H9 (cell line): ENCODE measurements at regions not wholly inside any gene's neighbourhood (a gene's known extent, or its start where the extent isn't known, plus 50 kb on each side); places are given as distances from the start of the nearest gene placed in this dataset.

Experiments
- DNase-seq: peaks from one replicate; pipeline ENCODE4 v3.0.0-alpha.2; 2017
- H2AFZ ChIP-seq: one replicate; pipeline ENCODE4 v1.6.1; 2013; ENCODE audit warnings: mild to moderate bottlenecking, low read length, control low read depth, moderate library complexity
- H2AK5ac ChIP-seq: 2 replicates; pipeline ENCODE4 v1.6.1; 2013; ENCODE audit warnings: low read length, control low read depth, mixed read lengths; ENCODE audit not compliant: insufficient read length
- H2BK120ac ChIP-seq: one replicate; pipeline ENCODE4 v1.6.1; 2013; ENCODE audit warnings: low read depth, mild to moderate bottlenecking, low read length, control low read depth, inconsistent platforms; ENCODE audit not compliant: poor library complexity, severe bottlenecking
- H2BK12ac ChIP-seq: 2 replicates; pipeline ENCODE4 v1.6.1; 2013; ENCODE audit warnings: low read length, control low read depth, mixed read lengths, low read depth; ENCODE audit not compliant: insufficient read length
- H2BK15ac ChIP-seq: 2 replicates; pipeline ENCODE4 v1.6.1; 2013; ENCODE audit warnings: low read depth, low read length, control low read depth
- H2BK20ac ChIP-seq: one replicate; pipeline ENCODE4 v1.6.1; 2013; ENCODE audit warnings: low read depth, mild to moderate bottlenecking, low read length, control low read depth, inconsistent platforms; ENCODE audit not compliant: poor library complexity, severe bottlenecking
- H2BK5ac ChIP-seq: 2 replicates; pipeline ENCODE4 v1.6.1; 2013; ENCODE audit warnings: low read length, control low read depth, mixed read lengths; ENCODE audit not compliant: insufficient read length
- H3K14ac ChIP-seq: 2 replicates; pipeline ENCODE4 v1.6.1; 2013; ENCODE audit warnings: low read length, control low read depth; ENCODE audit not compliant: insufficient read depth
- H3K18ac ChIP-seq: 2 replicates; pipeline ENCODE4 v1.6.1; 2013; ENCODE audit warnings: low read depth, mild to moderate bottlenecking, mixed read lengths, low read length, control low read depth; ENCODE audit not compliant: insufficient read length
- H3K23ac ChIP-seq: 2 replicates; pipeline ENCODE4 v1.6.1; 2013; ENCODE audit warnings: low read length, control low read depth, mixed read lengths, low read depth; ENCODE audit not compliant: insufficient read length
- H3K23me2 ChIP-seq: 2 replicates; pipeline ENCODE4 v1.6.1; 2013; ENCODE audit warnings: low read depth, mild to moderate bottlenecking, mixed read lengths, low read length, control low read depth; ENCODE audit not compliant: insufficient read length, poor library complexity, severe bottlenecking
- H3K27ac ChIP-seq: 2 replicates; pipeline ENCODE4 v1.5.1; 2013; ENCODE audit warnings: low read length, control low read depth, mixed read lengths, low read depth; ENCODE audit not compliant: insufficient read length
- H3K27me3 ChIP-seq: 2 replicates; pipeline ENCODE4 v1.6.1; 2013; ENCODE audit warnings: low read length, control low read depth, inconsistent platforms; ENCODE audit not compliant: insufficient read depth
- H3K4ac ChIP-seq: 2 replicates; pipeline ENCODE4 v1.6.1; 2013; ENCODE audit warnings: low read depth, mild to moderate bottlenecking, control low read depth, inconsistent platforms, low read length, moderate library complexity
- H3K4me1 ChIP-seq: 2 replicates; pipeline ENCODE4 v1.6.1; 2013; ENCODE audit warnings: low read length, control low read depth, inconsistent platforms; ENCODE audit not compliant: insufficient read depth
- H3K4me2 ChIP-seq: 2 replicates; pipeline ENCODE4 v1.6.1; 2013; ENCODE audit warnings: low read length, control low read depth, mixed read lengths; ENCODE audit not compliant: insufficient read length, insufficient read depth
- H3K56ac ChIP-seq: 2 replicates; pipeline ENCODE4 v1.6.1; 2013; ENCODE audit warnings: low read depth, mild to moderate bottlenecking, mixed read lengths, low read length, control low read depth; ENCODE audit not compliant: insufficient read length
- H3K79me1 ChIP-seq: 2 replicates; pipeline ENCODE4 v1.6.1; 2013; ENCODE audit warnings: low read depth, mild to moderate bottlenecking, moderate library complexity, low read length, control low read depth, inconsistent platforms; ENCODE audit not compliant: insufficient read depth, poor library complexity, severe bottlenecking
- H3K79me2 ChIP-seq: 2 replicates; pipeline ENCODE4 v1.6.1; 2013; ENCODE audit warnings: low read length, control low read depth, inconsistent platforms; ENCODE audit not compliant: insufficient read depth
- H3K9ac ChIP-seq: 2 replicates; pipeline ENCODE4 v1.6.1; 2013; ENCODE audit warnings: low read length, control low read depth, mixed read lengths; ENCODE audit not compliant: insufficient read length; ENCODE audit errors: extremely low read depth
- H3K9me3 ChIP-seq: one replicate; pipeline ENCODE4 v1.6.1; 2013; ENCODE audit warnings: low read depth, low read length, inconsistent platforms; ENCODE audit not compliant: control insufficient read depth
- H3T11ph ChIP-seq: one replicate; pipeline ENCODE4 v1.6.1; 2013; ENCODE audit warnings: mild to moderate bottlenecking, low read length, control low read depth, inconsistent platforms
- H4K20me1 ChIP-seq: one replicate; pipeline ENCODE4 v1.6.1; 2013; ENCODE audit not compliant: control insufficient read depth, insufficient read length, insufficient read depth
- H4K5ac ChIP-seq: 2 replicates; pipeline ENCODE4 v1.6.1; 2013; ENCODE audit warnings: low read depth, mild to moderate bottlenecking, mixed read lengths, low read length, control low read depth; ENCODE audit not compliant: insufficient read length
- H4K8ac ChIP-seq: replicated peaks from 2 replicates; pipeline ENCODE4 v1.6.1; 2013; ENCODE audit warnings: low read length, control low read depth, mixed read lengths, low read depth; ENCODE audit not compliant: insufficient read length
- H4K91ac ChIP-seq: 2 replicates; pipeline ENCODE4 v1.6.1; 2013; ENCODE audit warnings: low read depth, mild to moderate bottlenecking, moderate library complexity, mixed read lengths, low read length, control low read depth; ENCODE audit not compliant: insufficient read length
- H3K27ac Mint-ChIP-seq, 3 experiments: 2 replicates in 2 of 3; 3 replicates in 1 of 3; pipeline ENCODE4 v1.8.0; 2020 to 2021; ENCODE audit warnings: mixed read lengths in 3 of 3, mild to moderate bottlenecking in 1 of 3, moderate library complexity in 1 of 3
- H3K27me3 Mint-ChIP-seq: 2 replicates; pipeline ENCODE4 v1.8.0; 2021; ENCODE audit warnings: low read depth, mild to moderate bottlenecking, moderate library complexity, mixed read lengths
- H3K36me3 Mint-ChIP-seq, 3 experiments: 2 replicates in 2 of 3; 3 replicates in 1 of 3; pipeline ENCODE4 v1.8.0; 2020 to 2021; ENCODE audit warnings: low read depth in 3 of 3, mixed read lengths in 3 of 3; ENCODE audit not compliant: insufficient read depth in 1 of 3
- H3K4me1 Mint-ChIP-seq, 2 experiments: 2 replicates each; pipeline ENCODE4 v1.8.0; 2020; ENCODE audit warnings: mixed read lengths in 2 of 2
- H3K4me3 Mint-ChIP-seq, 2 experiments: 2 replicates in 1 of 2; 3 replicates in 1 of 2; pipeline ENCODE4 v1.8.0; 2020 to 2021; ENCODE audit warnings: mild to moderate bottlenecking in 2 of 2, mixed read lengths in 2 of 2, moderate library complexity in 1 of 2
- H3K9me3 Mint-ChIP-seq, 2 experiments: 2 replicates in 1 of 2; 3 replicates in 1 of 2; pipeline ENCODE4 v1.8.0; 2020; ENCODE audit warnings: mild to moderate bottlenecking in 2 of 2, mixed read lengths in 2 of 2, moderate library complexity in 1 of 2
- CTCF ChIP-seq: fragments of 200-600 bp; sonication (generic); conservative IDR thresholded peaks from 3 replicates; pipeline ENCODE4 v1.8.0; 2021; ENCODE audit warnings: antibody characterized with exemption, mild to moderate bottlenecking
- WGBS: extraction: QIAGEN DNeasy Blood & Tissue Kit; methylation state at CpG from one replicate; pipeline ENCODE4 v1.1.7; 2013; ENCODE audit warnings: missing lambda C conversion rate, low lambda C conversion rate, mixed read lengths; ENCODE audit not compliant: insufficient read length; ENCODE audit errors: extremely low coverage; 5-methylcytosine and 5-hydroxymethylcytosine counted together

DNA sequence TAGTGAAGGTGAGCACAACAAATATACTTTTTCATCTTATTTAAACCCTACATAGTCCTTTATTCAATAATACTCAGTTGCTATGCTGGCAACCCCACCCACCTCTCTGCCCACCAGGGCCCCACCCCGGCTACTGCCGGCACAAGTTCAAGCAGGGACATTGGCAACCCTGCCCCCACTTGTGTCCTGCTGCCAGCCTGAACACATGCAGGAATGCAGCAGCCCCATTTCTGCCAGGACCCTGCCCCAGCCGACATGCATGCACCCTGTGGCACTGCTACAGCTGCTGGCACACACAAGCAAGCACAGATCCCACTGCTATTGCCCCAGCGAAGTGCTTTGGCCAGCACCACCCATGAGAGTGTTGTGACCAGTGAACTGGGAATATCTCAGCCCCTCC lies 289.8 kb downstream of the COG6 start:
- Histone ChIP-seq H3K79me1 (no peaks in the 10 kb centered on the region), H3K27me3 (no peaks in the 10 kb centered on the region), H3K9me3 (no peaks in the 10 kb centered on the region), H3K23me2 (no peaks in the 10 kb centered on the region), H3T11ph (no peak overlapping the region), H3K4me1 (peaks cover 9% of the 10 kb centered on the region; the same call in 1 of the 2 replicates), H2AK5ac (no peak overlapping the region), H3K18ac (no peak overlapping the region), H3K9ac (no peak overlapping the region), H2AFZ (no peak overlapping the region), H3K79me2 (no peaks in the 10 kb centered on the region), H3K4ac (no peak overlapping the region), H3K23ac (no peak overlapping the region), H4K20me1 (no peaks in the 10 kb centered on the region), H2BK15ac (no peak overlapping the region), H2BK5ac (no peak overlapping the region), H4K8ac (no peak overlapping the region), H3K14ac (no peak overlapping the region), H2BK12ac (no peak overlapping the region), H4K5ac (no peak overlapping the region), H3K4me2 (no peak overlapping the region), H3K56ac (no peak overlapping the region), H4K91ac (no peak overlapping the region), H3K27ac (no peak overlapping the region), H2BK20ac (no peak overlapping the region), H2BK120ac (no peak overlapping the region)
- Mint-ChIP-seq H3K4me1 (peaks cover 14% of the 10 kb centered on the region in 2 experiments), H3K36me3 (no peaks in the 10 kb centered on the region), H3K27ac (no peak overlapping the region; a peak in 1 of 7 replicates), H3K4me3 (no peak overlapping the region), H3K27me3 (peaks cover 21% of the 10 kb centered on the region), H3K9me3 (no peaks in the 10 kb centered on the region)
- TF ChIP-seq CTCF = no peak
- DNase-seq = no peak
- no CpG with 5 or more reads among the region's 4 CpGs for WGBS
